ENCODE measurements at regions not wholly inside any gene's neighbourhood (a gene's known extent, or its start where the extent isn't known, plus 50 kb on each side); places are given as distances from the start of the nearest gene placed in this dataset.
"Not testable (repeated sequence)": the region's sequence is repeated elsewhere in the genome, so short reads cannot be mapped to it uniquely, and the experiment has no call there.

DNA sequence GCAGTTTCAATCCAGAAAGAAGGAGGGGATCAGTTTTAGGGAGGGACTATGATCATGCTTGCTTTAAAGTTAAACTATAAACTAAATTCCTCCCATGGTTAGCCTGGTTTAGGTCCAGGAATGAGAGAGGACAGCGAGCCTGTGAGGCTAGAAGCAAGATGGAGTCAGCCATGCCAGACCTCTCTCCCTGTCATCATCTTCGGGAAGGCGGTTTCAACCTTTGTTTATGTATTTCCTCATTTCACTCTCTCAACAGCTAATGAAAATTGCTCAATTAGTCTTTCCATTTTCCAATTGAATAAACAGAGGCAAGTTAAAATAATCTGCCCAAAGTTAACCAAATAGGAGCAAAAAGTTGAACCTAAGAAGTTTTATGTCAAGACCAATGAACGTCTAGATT, 201.5 kb downstream of the KCNJ2 start:
- DNase-seq: peak in 1 of 2 donors; percentile 42

DNA sequence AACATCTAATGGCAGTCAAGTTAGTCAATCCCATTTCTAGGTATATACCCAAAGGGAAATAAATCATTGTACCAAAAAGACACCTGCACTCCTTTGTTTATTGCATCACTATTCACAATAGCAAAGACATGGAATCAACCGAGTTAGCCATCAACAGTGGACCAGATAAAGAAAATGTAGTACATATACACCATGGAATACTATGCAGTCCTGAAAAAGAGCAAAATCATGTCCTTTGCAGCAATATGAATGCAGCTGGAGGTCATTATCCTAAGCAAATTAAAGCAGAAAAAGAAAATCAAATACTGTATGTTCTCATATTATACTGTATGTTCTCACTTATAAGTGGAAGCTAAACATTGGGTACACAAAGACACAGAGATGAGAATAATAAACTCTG, 204.0 kb downstream of the KCNJ2 start:
- no peak for DNase-seq

DNA sequence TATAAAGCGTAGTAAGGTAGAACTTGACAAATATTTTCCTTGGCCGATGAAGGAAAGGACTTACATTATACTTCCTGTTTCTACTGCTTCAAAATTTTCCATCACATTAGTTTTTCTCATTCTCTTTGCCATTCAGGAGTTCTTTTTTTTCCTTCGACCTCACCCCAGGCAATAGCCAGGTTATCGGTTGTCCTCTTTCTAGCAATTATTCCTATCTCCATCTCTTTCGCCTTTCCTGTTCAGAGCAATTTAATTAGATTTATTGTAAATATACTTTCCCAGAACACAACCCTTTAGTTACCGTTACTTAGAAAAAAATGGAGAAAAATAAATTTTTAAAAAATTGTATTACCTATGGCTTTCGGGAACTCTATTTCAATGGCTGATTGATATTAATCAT, 205.2 kb downstream of the KCNJ2 start:
- DNase-seq: no peak

- DNase-seq: no peak
Measured at GRCh38 chr17:70375406-70375805, 206.1 kb downstream of the KCNJ2 start.

DNA sequence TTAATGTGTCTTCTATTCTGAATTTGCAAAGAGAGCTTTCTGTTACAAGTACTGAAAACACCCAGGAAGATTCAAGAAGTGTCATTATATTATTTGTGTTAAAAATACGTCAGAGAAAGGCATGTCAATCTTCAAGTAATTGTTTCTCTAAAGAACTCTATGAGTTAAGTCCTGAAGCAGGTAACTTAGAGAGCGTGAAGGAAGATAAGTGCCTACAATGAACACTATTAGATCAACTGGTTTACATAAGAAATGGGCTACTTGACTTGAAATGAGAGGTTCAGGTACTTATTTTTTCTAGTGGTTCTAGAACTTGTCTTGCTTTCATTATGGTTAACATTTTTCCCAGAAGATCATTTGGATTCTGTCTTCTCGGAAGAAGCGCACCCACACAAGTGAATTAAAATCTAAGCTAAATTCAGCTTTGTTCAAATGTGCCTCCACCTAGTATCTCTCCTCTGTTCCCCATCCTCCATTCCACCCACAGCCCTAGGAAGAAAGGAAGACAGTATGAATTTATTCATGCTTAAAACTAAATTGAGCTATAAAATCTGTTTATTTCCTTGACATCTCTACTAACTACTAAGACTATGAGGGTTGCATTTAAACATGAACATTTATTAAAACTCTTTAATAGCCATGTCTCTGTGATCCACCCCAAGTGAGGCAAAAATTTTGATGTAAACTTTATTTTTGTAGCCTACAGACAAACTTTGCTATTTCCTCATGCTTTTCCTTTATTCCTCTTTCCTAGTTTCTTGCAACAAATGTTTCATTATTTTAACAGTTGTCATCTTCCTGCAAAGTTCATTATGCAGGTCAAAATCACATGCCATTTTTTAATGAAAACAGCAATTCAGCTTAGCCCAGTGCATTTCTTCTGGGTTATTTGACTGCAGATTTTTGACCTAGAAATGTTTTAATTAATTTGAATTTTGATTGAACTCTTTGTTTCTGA, 206.8 kb downstream of the KCNJ2 start:
- DNase-seq: no peak

DNA sequence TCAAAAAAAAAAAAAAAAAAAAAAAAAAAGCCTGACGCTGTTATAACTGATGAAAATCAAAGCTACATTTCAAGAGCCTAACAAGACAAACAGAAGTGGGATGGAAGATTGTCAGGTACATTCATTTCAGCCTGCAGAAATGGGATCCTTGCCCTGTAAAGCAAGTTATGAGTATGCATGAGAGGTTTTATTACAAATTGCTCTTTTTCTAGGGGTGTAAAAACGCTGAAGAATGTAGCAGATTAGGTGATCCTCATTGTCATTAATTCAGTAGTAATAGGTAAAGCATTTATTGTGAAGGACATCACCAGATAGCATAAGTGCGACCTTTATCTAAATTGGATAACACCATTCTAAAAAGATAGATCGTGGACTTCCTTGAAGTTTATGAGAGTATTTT, 208.3 kb downstream of the KCNJ2 start:
- peak in 1 of 2 donors; percentile 34 for DNase-seq

- peak; percentile 51 to 66 for DNase-seq
Measured at GRCh38 chr17:70378076-70378475, 208.7 kb downstream of the KCNJ2 start.

DNA sequence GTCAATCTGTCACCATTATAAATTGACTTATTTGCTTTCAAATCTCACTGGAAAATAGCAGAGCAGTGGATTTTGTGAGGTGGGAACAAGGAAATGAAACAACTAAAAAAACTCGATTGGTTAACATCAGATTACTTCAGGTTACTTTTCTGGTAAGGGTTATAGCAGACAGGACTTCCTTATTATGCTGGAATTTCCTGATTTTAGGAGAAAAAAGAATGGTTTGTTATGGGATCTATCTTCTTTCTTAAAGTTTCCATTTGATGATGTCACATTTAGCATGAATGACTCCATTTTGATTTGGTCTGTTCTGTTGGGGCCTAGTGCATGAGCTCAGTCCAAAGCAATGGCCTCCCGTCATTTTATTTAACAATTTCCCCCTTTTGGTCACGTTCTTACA, 210.6 kb downstream of the KCNJ2 start:
- DNase-seq: no peak

DNA sequence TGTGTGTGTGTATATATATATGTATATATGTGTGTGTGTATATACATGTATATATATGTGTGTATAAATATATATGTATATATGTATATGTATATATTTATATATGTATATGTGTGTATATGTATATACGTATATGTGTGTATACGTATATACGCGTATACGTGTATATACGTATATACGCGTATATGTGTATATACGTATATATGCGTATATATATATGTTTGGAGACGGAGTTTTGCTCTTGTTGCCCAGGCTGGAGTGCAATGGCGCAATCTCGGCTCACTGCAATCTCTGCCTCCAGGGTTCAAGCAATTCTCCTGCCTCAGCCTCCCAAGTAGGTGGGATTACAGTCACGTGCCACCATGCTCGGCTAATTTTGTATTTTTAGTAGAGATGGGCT, 212.6 kb downstream of the KCNJ2 start:
- not testable (repeated sequence) for DNase-seq

DNA sequence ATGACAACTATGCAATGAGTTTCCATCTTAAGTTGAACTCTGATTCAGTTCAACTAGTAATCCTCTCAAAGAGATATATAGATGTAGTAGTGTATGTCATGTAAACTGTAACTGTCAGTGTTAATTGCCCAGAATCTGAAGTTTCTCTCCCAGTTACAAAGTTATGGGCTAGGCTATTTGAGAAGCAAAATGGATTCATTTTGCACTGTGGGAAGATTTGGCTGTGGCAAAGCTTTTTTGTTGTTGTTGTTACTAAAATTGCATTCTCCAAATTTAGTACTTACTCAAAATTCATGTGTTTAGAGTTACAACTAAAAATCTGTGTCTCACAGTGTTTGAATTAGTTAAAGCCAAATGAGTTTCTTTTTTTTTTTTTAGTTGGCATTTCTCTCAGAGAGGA, 219.0 kb downstream of the KCNJ2 start:
- no peak for DNase-seq

GRCh38 chr17:70389232-70389757, 220.0 kb downstream of the KCNJ2 start:
- not testable (repeated sequence) for DNase-seq

DNA sequence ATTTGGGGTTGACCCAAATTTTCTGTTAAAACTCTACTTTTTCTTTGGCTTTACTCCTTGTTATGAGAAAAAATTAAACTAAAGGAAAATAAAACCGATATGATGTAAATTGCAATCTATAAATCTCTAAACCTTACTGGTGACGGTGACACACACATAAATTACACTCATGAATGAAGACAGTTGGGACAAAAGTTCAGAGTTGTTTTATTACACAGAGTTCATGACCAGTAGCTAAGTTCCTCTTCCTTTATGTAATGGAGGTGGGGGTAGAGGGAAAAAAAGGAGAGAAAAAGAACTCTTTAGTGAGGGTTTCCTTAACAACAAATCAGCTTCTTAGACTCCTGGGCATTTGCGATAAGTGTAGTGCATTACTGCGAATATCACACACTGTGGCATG, 220.7 kb downstream of the KCNJ2 start:
- no peak for DNase-seq

DNA sequence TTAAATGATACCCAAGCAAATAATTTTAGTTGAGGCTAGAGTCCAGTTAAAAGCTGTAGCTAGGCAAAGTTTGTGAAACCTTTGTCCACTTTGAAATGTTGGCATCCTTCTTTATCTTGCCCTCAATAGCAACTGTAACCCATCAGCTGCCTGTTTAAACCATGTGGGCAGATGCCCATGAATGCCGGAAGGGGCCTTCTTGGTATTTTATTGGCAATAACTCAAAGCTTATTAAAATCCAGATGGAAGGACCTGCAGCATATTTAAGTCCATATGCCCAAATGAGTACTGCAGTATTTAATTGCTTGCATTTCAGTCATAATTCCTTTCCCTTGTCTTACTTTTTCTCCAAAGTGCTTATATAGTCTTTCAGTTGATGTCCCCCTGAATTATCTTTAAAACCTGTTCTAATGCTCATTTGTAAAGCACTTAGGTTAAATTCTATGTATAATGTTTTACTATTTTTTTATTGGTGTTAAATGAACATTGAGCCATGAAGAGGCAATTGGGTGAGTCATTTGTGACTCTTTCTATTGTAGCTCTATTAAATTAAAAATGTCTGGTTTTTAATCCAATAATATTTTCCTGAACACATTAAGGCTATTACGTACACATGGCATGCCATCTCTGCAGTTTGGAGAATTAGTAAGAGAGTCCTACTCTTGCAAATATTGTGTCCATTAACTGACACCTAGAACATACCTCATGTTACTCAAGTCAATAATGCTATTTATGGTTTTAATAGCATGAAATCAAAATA, 225.3 kb downstream of the KCNJ2 start:
- DNase-seq: no peak

DNA sequence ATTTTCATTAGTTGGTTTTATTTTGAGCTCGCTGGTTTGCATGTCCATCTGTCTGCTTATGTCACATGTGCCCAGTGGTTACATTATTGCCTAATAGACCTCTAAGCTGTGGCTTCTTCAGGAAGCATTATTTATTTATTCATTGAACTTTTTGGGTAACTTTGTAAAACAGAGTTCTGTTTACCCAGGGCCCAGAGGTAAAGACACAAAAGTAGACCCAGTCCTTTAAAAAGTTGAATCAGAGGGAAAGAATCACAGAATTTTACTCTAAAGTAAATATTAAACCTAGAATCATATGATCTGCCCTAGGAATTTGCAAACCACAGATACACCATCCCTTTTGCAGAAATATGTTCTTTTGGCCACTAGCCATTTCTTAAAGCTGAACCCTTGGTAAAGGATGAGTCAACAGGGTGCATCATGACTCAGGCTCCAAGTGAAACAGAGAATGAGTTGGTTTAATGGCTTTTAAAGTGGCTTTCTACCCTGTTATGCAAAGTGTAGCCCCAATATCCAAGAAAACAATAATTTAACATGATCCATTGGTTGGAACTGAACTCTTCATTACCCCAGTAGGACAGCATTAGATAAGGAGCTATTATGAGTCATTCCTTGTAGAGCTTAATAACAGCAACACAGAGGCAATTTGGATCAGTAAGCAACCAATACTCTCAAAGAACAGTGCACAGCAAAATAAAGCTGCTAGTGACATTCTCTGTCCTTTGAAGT, 236.3 kb downstream of the KCNJ2 start:
- no peak for DNase-seq

DNA sequence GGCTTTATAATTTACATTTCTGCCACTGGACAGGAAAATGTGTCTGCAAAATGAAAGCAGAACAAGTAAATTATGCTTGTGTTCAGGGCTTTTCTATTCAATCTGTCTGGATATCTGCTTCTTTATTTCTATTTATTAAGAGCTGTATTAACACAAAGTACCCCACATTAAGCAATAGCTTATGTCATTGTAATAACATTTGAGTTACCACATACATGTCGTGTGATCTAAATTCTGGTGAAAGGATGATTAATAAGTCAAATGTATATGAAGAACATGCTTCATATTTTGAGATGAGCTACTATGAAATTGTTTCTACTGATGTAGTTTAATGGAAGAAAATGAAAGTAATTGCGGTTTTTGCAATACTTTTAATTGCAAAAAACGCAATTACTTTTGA, 238.2 kb downstream of the KCNJ2 start:
- no peak for DNase-seq

DNA sequence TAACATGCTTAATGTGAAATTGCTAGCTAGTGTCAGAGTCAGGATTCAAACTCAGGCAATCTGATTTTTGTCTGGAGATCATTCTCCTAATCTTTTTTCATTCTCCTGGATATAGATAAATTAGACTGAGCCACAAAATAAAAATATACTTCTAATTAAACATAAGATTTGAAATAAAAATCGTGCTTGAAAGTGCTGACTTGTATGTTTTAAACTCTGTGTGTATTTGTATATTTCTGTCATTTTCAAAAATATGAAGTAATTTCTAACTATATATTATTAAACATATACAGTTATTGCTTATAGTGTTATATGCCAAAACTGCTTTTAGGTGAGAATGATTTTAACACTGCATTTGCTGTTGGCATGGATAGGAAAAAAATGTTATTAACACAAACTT, 239.4 kb downstream of the KCNJ2 start:
- no peak for DNase-seq

GRCh38 chr17:70414300-70414699, 245.0 kb downstream of the KCNJ2 start:
- DNase-seq: no peak

DNA sequence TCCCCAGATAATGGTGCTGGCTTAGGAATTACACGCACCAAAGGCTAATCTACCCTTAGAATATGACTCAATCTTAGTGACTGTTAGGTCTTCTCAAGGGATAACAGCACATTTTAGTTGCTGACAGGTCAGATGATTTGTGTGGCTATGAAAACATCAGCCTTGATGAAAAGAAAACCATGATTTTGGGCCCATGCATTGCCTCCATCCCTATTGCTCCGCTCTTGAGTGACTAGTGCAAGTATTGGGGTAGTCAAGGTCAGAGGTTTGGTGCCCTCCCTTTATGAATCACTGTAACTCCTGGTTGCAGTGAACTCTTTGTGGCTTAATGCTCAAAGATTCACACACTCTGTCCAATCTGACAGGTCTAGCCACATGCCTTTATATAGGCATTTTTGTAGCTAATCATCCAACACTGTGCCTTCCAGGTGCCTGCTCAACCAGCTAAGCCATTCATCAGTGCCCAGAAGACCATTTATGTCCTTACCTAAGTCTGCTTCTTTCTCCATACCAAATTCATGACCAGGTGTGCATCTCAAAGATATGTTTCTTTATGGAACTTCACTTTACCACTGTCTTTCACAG, 251.6 kb downstream of the KCNJ2 start:
- no peak for DNase-seq

DNA sequence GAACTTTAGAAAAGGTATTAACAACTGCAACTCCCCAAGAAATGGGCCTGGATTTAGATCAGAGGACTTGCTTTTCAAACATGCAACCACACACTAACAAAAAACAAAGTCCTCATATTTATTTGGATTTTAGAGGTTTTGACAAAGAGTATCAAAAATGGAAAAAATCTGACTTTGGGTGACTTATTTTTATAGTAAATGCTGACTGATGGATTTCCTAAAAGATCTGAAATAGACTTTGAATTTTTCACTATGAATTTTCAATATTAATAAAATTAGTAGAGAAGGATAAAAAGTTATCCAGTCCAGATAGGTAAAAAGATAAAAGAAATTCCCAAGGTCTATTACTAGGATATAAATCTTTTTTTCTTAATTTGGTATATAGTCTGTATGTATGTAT, 253.5 kb downstream of the KCNJ2 start:
- DNase-seq: no peak

DNA sequence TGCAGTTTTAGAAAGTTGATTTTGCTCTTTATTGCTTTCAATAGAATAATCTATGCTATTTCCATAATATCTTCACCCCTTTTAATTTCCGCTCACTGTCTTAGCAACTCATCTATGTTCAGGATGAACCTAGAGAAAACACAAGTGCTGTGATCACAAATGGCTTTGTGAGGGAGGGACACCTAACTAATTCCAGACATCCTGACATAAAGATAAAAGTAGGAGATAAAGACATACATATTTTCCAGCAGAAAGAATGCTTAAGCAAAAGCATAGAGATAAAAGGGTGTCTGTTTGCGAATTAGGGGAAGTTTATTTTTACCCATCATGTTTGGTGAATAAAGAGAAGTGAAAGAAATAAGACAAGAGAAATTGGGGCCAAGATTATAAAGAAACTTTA, 254.2 kb downstream of the KCNJ2 start:
- DNase-seq: no peak

GRCh38 chr17:70426752-70427151, 257.4 kb downstream of the KCNJ2 start:
- no peak for DNase-seq

Measured in right lung (tissue), 2 donors.